GM10266 (cell line): ENCODE measurements at regions not wholly inside any gene's neighbourhood (a gene's known extent, or its start where the extent isn't known, plus 50 kb on each side); places are given as distances from the start of the nearest gene placed in this dataset.

ENCODE experiments used
- DNase-seq: peaks from one replicate; pipeline ENCODE4 v3.0.0; 2012; ENCODE audit errors: extremely low spot score
- CTCF ChIP-seq: IDR thresholded peaks from 2 replicates; pipeline ENCODE4 v1.5.1; 2012; ENCODE audit warnings: mild to moderate bottlenecking, low read depth; ENCODE audit not compliant: control insufficient read depth, insufficient read depth; ENCODE audit errors: missing control alignments

- no peak for TF ChIP-seq CTCF
- DNase-seq, result no peak
Measured at GRCh38 chr1:242585616-242586359, 61.3 kb upstream of the PLD5 start.

GRCh38 chr1:242582669-242583068 lies 58.2 kb upstream of the PLD5 start:
- DNase-seq, result no peak
- TF ChIP-seq CTCF, result no peak

DNA sequence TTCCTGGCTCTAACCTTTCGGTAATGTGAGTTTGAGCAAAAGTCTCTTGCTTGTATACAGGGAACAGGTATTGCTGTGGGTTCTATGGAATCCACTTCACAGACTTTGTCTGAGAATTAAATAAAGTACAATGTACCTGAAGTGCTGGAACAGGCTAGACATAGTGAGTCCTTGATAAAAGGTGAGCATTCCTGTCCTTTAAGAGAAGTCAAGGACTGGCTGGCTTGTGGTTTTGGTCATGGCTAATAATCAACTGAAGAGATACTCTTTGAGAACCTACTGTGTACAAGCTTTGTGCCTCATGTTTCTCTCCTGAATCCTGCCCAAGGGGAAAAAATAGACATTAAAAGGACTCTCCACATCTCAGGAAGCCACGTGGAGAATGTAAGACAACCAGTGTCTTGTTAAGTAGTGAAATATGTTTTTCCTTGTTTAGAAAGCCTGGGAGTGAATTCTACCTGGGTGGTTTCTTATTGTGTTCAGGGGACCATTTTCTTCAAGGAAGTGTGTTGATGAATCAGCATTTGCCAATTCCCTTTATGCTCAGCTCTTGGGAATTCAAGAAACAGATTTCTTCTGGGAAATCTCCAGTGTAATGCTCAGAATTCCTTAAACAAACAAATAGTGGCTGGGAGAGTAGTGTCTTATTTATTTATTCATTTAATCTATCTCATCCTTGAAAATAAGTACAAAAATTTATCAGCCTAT lies 55.2 kb upstream of the PLD5 start:
- TF ChIP-seq CTCF, result no peak
- DNase-seq, result no peak
